Neural crest cell (in vitro differentiated cells): ENCODE measurements at regions not wholly inside any gene's neighbourhood (a gene's known extent, or its start where the extent isn't known, plus 50 kb on each side); places are given as distances from the start of the nearest gene placed in this dataset.

Experiments
- DNase-seq: peaks from one replicate; pipeline ENCODE4 v3.0.0; 2021; ENCODE audit warnings: low read depth, mixed read lengths, low spot score
- H3K27ac Mint-ChIP-seq: one replicate; pipeline ENCODE4 v1.8.0; 2021; ENCODE audit warnings: mild to moderate bottlenecking, mixed read lengths; ENCODE audit not compliant: unreplicated experiment
- H3K27me3 Mint-ChIP-seq: 2 replicates; pipeline ENCODE4 v1.8.0; 2021; ENCODE audit warnings: low read depth, mild to moderate bottlenecking, mixed read lengths
- H3K36me3 Mint-ChIP-seq: 2 replicates; pipeline ENCODE4 v1.8.0; 2021; ENCODE audit warnings: low read depth, mild to moderate bottlenecking, mixed read lengths
- H3K4me1 Mint-ChIP-seq: 2 replicates; pipeline ENCODE4 v1.8.0; 2021; ENCODE audit warnings: mixed read lengths
- H3K4me3 Mint-ChIP-seq: one replicate; pipeline ENCODE4 v1.8.0; 2021; ENCODE audit warnings: mild to moderate bottlenecking, mixed read lengths
- H3K9me3 Mint-ChIP-seq: 2 replicates; pipeline ENCODE4 v1.8.0; 2021; ENCODE audit warnings: mixed read lengths
- TF ChIP-seq, protein P1 (sequence below): fragments of 200-600 bp; sonication (generic); conservative IDR thresholded peaks from 2 replicates; pipeline ENCODE4 v1.5.0; 2021; ENCODE audit warnings: antibody characterized with exemption, mild to moderate bottlenecking

DNA sequence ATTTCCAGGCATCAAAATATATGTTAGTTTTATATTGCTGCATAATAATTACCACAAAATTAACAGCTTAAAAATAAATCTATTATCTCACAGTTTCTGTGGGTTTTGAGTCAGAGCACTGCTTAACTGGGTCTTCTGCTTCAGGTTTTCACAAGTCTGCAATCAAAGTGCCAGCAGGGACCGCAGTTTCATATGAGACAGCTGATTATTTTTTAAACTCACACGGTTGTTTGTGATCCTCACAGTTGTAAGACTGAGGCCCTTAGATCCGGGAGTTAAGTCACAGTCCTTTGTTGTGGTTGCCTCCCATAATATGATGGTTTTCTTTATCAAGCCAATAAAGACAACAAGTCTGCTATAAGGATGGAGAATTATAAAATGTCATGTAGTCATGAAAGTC, 146.0 kb upstream of the ZWINT start:
- Mint-ChIP-seq H3K27me3 (no peaks in the 10 kb centered on the region), H3K36me3 (no peaks in the 10 kb centered on the region), H3K4me1 (no peaks in the 10 kb centered on the region), H3K4me3 (no peak overlapping the region), H3K27ac (no peak overlapping the region), H3K9me3 (no peaks in the 10 kb centered on the region)
- TF ChIP-seq, protein P1, sequence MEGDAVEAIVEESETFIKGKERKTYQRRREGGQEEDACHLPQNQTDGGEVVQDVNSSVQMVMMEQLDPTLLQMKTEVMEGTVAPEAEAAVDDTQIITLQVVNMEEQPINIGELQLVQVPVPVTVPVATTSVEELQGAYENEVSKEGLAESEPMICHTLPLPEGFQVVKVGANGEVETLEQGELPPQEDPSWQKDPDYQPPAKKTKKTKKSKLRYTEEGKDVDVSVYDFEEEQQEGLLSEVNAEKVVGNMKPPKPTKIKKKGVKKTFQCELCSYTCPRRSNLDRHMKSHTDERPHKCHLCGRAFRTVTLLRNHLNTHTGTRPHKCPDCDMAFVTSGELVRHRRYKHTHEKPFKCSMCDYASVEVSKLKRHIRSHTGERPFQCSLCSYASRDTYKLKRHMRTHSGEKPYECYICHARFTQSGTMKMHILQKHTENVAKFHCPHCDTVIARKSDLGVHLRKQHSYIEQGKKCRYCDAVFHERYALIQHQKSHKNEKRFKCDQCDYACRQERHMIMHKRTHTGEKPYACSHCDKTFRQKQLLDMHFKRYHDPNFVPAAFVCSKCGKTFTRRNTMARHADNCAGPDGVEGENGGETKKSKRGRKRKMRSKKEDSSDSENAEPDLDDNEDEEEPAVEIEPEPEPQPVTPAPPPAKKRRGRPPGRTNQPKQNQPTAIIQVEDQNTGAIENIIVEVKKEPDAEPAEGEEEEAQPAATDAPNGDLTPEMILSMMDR, result no peak
- no peak for DNase-seq

DNA sequence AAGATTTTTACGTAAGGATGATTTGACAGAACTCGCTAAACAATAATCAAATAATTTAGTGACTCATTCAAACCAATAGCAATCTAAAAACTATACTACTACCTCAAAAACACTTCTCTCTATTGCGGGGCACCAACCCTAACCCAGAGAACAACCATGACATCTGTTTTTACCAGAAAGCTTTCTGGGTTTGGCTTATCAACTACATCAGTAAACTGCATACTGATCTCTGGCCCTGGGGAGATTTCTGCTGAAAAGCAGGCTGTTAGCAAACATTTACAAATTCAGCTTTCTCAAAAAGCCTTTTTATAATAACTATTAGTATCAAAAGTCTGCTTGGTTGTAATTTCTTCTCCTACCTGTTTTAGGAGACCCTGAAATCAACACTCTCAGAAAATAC, 144.5 kb upstream of the ZWINT start:
- no peak overlapping the region for H3K4me3 Mint-ChIP-seq
- no peaks in the 10 kb centered on the region for H3K4me1 Mint-ChIP-seq
- TF ChIP-seq, protein P1, result no peak
- H3K27me3 Mint-ChIP-seq, result no peaks in the 10 kb centered on the region
- no peaks in the 10 kb centered on the region for H3K9me3 Mint-ChIP-seq
- DNase-seq, result no peak
- H3K27ac Mint-ChIP-seq, result no peak overlapping the region
- no peaks in the 10 kb centered on the region for H3K36me3 Mint-ChIP-seq

GRCh38 chr10:56496186-56496486, 135.1 kb upstream of the ZWINT start:
- TF ChIP-seq, protein P1, result no peak
- Mint-ChIP-seq H3K9me3 (peaks cover 5% of the 10 kb centered on the region), H3K27ac (no peak overlapping the region), H3K4me1 (no peaks in the 10 kb centered on the region), H3K27me3 (no peaks in the 10 kb centered on the region), H3K36me3 (no peaks in the 10 kb centered on the region), H3K4me3 (no peak overlapping the region)
- no peak for DNase-seq

GRCh38 chr10:56487746-56488145, 126.7 kb upstream of the ZWINT start:
- Mint-ChIP-seq H3K9me3 (peaks cover 6% of the 10 kb centered on the region), H3K27ac (no peak overlapping the region), H3K4me3 (no peak overlapping the region), H3K36me3 (no peaks in the 10 kb centered on the region), H3K27me3 (no peaks in the 10 kb centered on the region), H3K4me1 (no peaks in the 10 kb centered on the region)
- no peak for DNase-seq
- TF ChIP-seq, protein P1, result no peak

DNA sequence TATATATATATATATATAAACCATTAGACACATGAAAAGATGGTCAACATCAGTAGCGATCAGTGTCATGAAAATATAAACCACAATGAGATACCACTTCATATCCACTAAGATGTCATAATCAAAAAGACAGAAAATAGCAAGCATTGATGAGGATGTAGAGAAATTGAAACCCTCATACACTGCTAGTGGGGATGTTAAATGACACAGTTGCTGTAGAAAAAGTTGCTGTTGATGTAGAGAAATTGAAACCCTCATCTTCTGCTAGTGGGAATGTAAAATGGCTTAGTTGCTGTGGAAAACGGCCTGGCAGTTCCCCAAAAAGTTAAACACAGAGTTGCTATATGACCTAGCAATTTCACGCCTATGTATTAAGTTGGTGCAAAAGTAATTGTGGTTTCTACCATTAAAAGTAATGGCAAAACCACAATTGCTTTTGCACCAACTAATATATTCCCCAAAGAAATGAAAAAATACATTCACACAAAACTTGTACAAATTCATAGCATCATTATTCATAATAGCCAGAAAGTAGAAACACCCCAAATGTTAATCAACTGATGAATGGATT, 120.5 kb upstream of the ZWINT start:
- TF ChIP-seq, protein P1, result no peak
- no peaks in the 10 kb centered on the region for H3K27me3 Mint-ChIP-seq
- no peaks in the 10 kb centered on the region for H3K4me1 Mint-ChIP-seq
- no peaks in the 10 kb centered on the region for H3K36me3 Mint-ChIP-seq
- H3K27ac Mint-ChIP-seq, result no peak overlapping the region
- no peaks in the 10 kb centered on the region for H3K9me3 Mint-ChIP-seq
- no peak overlapping the region for H3K4me3 Mint-ChIP-seq
- DNase-seq, result no peak

- H3K27ac Mint-ChIP-seq, result no peak overlapping the region
- DNase-seq, result no peak
- H3K4me1 Mint-ChIP-seq, result no peaks in the 10 kb centered on the region
- H3K36me3 Mint-ChIP-seq, result no peaks in the 10 kb centered on the region
- no peak overlapping the region for H3K4me3 Mint-ChIP-seq
- no peaks in the 10 kb centered on the region for H3K27me3 Mint-ChIP-seq
- TF ChIP-seq, protein P1, result no peak
- no peaks in the 10 kb centered on the region for H3K9me3 Mint-ChIP-seq
These were observed 111.9 kb upstream of the ZWINT start for GRCh38 chr10:56472978-56473377.
